GM12875 (cell line): ENCODE measurements at regions not wholly inside any gene's neighbourhood (a gene's known extent, or its start where the extent isn't known, plus 50 kb on each side); places are given as distances from the start of the nearest gene placed in this dataset.

Source experiments
- H3K4me3 ChIP-seq: one replicate; pipeline ENCODE4 v1.5.1; 2011; ENCODE audit warnings: low read depth, low read length, control low read depth
- TF ChIP-seq, protein P1 (sequence below): IDR thresholded peaks from 2 replicates; pipeline ENCODE4 v1.5.1; 2011; ENCODE audit warnings: low read depth, mild to moderate bottlenecking, control low read depth, inconsistent platforms, low read length, moderate library complexity, borderline replicate concordance; ENCODE audit not compliant: insufficient read depth

GRCh38 chr1:14137411-14138134, 437.6 kb downstream of the PRDM2 start:
- TF ChIP-seq, protein P1, sequence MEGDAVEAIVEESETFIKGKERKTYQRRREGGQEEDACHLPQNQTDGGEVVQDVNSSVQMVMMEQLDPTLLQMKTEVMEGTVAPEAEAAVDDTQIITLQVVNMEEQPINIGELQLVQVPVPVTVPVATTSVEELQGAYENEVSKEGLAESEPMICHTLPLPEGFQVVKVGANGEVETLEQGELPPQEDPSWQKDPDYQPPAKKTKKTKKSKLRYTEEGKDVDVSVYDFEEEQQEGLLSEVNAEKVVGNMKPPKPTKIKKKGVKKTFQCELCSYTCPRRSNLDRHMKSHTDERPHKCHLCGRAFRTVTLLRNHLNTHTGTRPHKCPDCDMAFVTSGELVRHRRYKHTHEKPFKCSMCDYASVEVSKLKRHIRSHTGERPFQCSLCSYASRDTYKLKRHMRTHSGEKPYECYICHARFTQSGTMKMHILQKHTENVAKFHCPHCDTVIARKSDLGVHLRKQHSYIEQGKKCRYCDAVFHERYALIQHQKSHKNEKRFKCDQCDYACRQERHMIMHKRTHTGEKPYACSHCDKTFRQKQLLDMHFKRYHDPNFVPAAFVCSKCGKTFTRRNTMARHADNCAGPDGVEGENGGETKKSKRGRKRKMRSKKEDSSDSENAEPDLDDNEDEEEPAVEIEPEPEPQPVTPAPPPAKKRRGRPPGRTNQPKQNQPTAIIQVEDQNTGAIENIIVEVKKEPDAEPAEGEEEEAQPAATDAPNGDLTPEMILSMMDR, result no peak
- no peak overlapping the region for H3K4me3 ChIP-seq

DNA sequence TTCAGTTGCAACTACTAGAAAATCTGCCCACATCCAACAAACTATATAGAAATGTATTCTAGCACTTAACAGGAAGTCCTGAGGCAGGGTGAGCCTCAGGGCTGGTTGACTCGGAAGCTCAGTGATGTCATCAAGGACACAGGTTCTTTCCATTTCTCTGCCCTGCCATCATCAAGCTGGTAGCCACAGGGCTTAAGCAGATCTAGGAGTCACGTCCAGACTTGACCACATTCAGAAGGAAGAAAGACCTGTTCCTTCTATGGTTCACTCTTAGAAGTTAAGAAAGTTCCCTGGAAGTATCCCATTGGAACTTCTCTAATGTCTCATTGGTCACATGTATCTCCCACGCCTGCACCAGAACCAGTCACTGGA, 438.1 kb downstream of the PRDM2 start:
- TF ChIP-seq, protein P1, result no peak

DNA sequence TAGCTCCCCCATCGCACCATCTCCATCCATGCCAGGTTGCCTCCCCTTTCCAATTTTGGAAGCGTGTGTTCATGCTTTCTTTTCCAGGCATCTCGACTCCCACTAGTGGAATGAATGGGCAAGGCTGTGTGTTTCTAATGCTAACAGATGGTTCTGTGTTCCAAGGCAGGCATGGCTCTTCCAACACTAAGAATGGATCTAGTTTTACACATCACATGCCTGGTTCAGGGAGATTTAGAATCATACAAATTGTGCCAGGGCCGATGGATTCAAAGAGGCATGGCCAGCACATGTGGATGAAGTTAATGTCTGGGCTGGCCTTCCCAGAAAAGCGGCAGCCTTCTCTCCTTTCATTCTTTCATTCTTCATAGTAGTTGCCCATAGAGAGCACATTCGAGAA, 438.7 kb downstream of the PRDM2 start:
- no peak overlapping the region for H3K4me3 ChIP-seq
- TF ChIP-seq, protein P1, result no peak

More for the DNA sequence above, 438.1 kb downstream of the PRDM2 start:
- no peak overlapping the region for H3K4me3 ChIP-seq

GRCh38 chr1:14140831-14141401, 440.9 kb downstream of the PRDM2 start:
- TF ChIP-seq, protein P1, result no peak
- no peak overlapping the region for H3K4me3 ChIP-seq

DNA sequence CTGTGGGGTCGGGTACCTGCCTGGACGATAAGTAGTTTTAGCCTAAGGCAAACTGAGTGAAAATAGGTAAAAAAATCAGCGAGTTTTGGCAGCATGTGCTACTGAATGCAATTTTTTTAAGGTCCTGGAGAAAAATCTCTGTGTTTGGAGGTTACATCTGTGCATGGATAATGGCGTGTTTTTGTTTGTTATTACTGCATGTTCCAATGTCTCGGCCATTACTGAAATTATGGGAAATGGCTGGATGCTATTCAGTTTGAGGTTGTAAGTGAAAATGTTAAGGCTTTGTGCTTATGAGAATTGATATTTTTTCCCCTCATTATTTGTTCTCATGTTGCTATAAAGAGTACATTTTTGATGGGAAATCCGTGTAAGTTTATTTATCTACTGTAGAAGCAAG, 441.7 kb downstream of the PRDM2 start:
- TF ChIP-seq, protein P1, result no peak

GRCh38 chr1:14142397-14143100, 442.6 kb downstream of the PRDM2 start:
- TF ChIP-seq, protein P1, result no peak
- no peak overlapping the region for H3K4me3 ChIP-seq

More for the DNA sequence above, 441.7 kb downstream of the PRDM2 start:
- H3K4me3 ChIP-seq, result no peak overlapping the region
